ENCODE measurements at regions not wholly inside any gene's neighbourhood (a gene's known extent, or its start where the extent isn't known, plus 50 kb on each side); places are given as distances from the start of the nearest gene placed in this dataset.

DNA sequence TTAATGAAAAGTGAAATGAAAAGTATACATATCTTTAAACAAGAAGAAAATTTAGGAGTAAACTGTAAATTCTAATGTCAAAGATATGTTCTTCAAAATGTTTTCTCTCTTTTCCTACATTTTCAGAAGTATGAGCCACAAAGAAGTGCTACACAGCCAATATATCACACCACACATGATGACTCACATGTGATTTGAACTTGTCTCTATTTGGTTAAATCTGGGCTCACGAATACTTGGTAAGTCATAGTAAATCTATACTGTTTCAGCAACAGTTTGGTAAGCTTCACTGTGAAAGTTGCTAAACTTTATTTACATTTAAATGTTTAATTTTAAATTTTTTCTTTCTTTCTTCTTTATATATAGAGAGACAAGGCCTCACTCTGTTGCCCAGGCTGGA, 380.6 kb upstream of the IGFBP3 start:
- TF ChIP-seq, protein P1, sequence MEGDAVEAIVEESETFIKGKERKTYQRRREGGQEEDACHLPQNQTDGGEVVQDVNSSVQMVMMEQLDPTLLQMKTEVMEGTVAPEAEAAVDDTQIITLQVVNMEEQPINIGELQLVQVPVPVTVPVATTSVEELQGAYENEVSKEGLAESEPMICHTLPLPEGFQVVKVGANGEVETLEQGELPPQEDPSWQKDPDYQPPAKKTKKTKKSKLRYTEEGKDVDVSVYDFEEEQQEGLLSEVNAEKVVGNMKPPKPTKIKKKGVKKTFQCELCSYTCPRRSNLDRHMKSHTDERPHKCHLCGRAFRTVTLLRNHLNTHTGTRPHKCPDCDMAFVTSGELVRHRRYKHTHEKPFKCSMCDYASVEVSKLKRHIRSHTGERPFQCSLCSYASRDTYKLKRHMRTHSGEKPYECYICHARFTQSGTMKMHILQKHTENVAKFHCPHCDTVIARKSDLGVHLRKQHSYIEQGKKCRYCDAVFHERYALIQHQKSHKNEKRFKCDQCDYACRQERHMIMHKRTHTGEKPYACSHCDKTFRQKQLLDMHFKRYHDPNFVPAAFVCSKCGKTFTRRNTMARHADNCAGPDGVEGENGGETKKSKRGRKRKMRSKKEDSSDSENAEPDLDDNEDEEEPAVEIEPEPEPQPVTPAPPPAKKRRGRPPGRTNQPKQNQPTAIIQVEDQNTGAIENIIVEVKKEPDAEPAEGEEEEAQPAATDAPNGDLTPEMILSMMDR (IDR thresholded peaks at IDR 0.05; ENCODE audit: low read depth, low read length) = no peak
- TF ChIP-seq POLR2A (IDR thresholded peaks at IDR 0.05; ENCODE audit: extremely low read depth, insufficient read length) = no peak
- TF ChIP-seq, protein P2, sequence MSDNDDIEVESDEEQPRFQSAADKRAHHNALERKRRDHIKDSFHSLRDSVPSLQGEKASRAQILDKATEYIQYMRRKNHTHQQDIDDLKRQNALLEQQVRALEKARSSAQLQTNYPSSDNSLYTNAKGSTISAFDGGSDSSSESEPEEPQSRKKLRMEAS (IDR thresholded peaks at IDR 0.05; ENCODE audit: low read depth, low read length) = no peak
- TF ChIP-seq MYC (IDR thresholded peaks at IDR 0.05; ENCODE audit: low read depth, low read length) = no peak
